ENCODE measurements at regions not wholly inside any gene's neighbourhood (a gene's known extent, or its start where the extent isn't known, plus 50 kb on each side); places are given as distances from the start of the nearest gene placed in this dataset.

GRCh38 chr2:14544247-14544646 lies 88.3 kb upstream of the LRATD1 start:
- POLR2A ChIA-PET (ENCODE audit: low non-redundant PET) = no interaction called here
- CTCF ChIA-PET = no interaction called here
- no peak overlapping the region for H3K27ac ChIP-seq
- DNase-seq (ENCODE audit: low spot score) = no peak
- TF ChIP-seq CTCF (conservative IDR thresholded peaks at IDR 0.05; ENCODE audit: low read depth) = no peak

- TF ChIP-seq CTCF (conservative IDR thresholded peaks at IDR 0.05; ENCODE audit: low read depth) = no peak
- ChIA-PET POLR2A (ENCODE audit: low non-redundant PET) (no interaction called here), CTCF (no interaction called here)
- no peak overlapping the region for H3K27ac ChIP-seq
- no peak for DNase-seq (ENCODE audit: low spot score)
Measured at GRCh38 chr2:14547830-14548229, 84.7 kb upstream of the LRATD1 start.

- TF ChIP-seq CTCF (conservative IDR thresholded peaks at IDR 0.05; ENCODE audit: low read depth) = no peak
- ChIA-PET CTCF (no interaction called here), POLR2A (ENCODE audit: low non-redundant PET) (no interaction called here)
- DNase-seq (ENCODE audit: low spot score) = no peak
- H3K27ac ChIP-seq = no peak overlapping the region
Measured at GRCh38 chr2:14550658-14551057, 81.9 kb upstream of the LRATD1 start.

- no peak for DNase-seq (ENCODE audit: low spot score)
- POLR2A ChIA-PET (ENCODE audit: low non-redundant PET) = no interaction called here
- H3K27ac ChIP-seq = no peak overlapping the region
- TF ChIP-seq CTCF (conservative IDR thresholded peaks at IDR 0.05; ENCODE audit: low read depth) = no peak
- CTCF ChIA-PET = no interaction called here
Measured at GRCh38 chr2:14551069-14551468, 81.4 kb upstream of the LRATD1 start.

- POLR2A ChIA-PET (ENCODE audit: low non-redundant PET) = no interaction called here
- TF ChIP-seq CTCF (conservative IDR thresholded peaks at IDR 0.05; ENCODE audit: low read depth) = no peak
Measured at GRCh38 chr2:14552286-14552685, 80.2 kb upstream of the LRATD1 start.

GRCh38 chr2:14552818-14553217 lies 79.7 kb upstream of the LRATD1 start:
- CTCF ChIA-PET = no interaction called here
- no peak for TF ChIP-seq CTCF (conservative IDR thresholded peaks at IDR 0.05; ENCODE audit: low read depth)

More at GRCh38 chr2:14552286-14552685, 80.2 kb upstream of the LRATD1 start:
- CTCF ChIA-PET = no interaction called here
- no peak for DNase-seq (ENCODE audit: low spot score)
- no peak overlapping the region for H3K27ac ChIP-seq

More at GRCh38 chr2:14552818-14553217, 79.7 kb upstream of the LRATD1 start:
- DNase-seq (ENCODE audit: low spot score) = no peak
- no peak overlapping the region for H3K27ac ChIP-seq
- POLR2A ChIA-PET (ENCODE audit: low non-redundant PET) = no interaction called here

Data from RWPE1 (cell line).